GM12878 (cell line): ENCODE measurements at regions not wholly inside any gene's neighbourhood (a gene's known extent, or its start where the extent isn't known, plus 50 kb on each side); places are given as distances from the start of the nearest gene placed in this dataset.

ENCODE experiments used
- ATAC-seq: fragments of 200-7000 bp; cut with Tn5 transposase; 3 replicates; pipeline ENCODE4 v1.9.1; 2020; ENCODE audit warnings: mild to moderate bottlenecking, moderate library complexity
- BruUV-seq: library from RNA; stranded (reverse); fragments of 400-500 nt; replicated peaks from 2 replicates; lab custom pipeline; 2021; lab: Mats Ljungman, UMichigan
- CTCF ChIA-PET: fragments of 300-600 bp; sonication (Branson Sonifier 250); formaldehyde crosslinking; extraction: SDS; loops from one replicate; lab custom pipeline; 2021; ENCODE audit warnings: inconsistent platforms; lab: Yijun Ruan, JAX
- POLR2A ChIA-PET: fragments of 350-600 bp; formaldehyde crosslinking; extraction: SDS; loops from one replicate; lab custom pipeline; 2021; ENCODE audit warnings: inconsistent platforms; lab: Charles Lee
- RAD21 ChIA-PET: fragments of 300-600 bp; sonication (Branson Sonifier 250); formaldehyde crosslinking; loops from one replicate; lab custom pipeline; 2023; ENCODE audit warnings: antibody characterized with exemption; ENCODE audit not compliant: unreplicated experiment; lab: Charles Lee
- SMC1A ChIA-PET: fragments of 300-600 bp; sonication (Branson Sonifier 250); formaldehyde crosslinking; loops from one replicate; lab custom pipeline; 2023; ENCODE audit not compliant: unreplicated experiment, uncharacterized antibody; lab: Charles Lee
- DNase-seq: peaks from one replicate; pipeline ENCODE4 v3.0.0-alpha.2; 2011; ENCODE audit warnings: low read depth, low spot score
- FAIRE-seq: peaks from 3 replicates; lab custom pipeline; 2011; peaks lifted over from hg19 to GRCh38; lab: Jason Lieb, UNC
- H2AFZ ChIP-seq: 2 replicates; pipeline ENCODE4 v1.6.0; 2011; ENCODE audit warnings: low read depth, low read length, control low read depth; ENCODE audit not compliant: control insufficient read depth
- H3K27ac ChIP-seq: 2 replicates; pipeline ENCODE4 v1.5.1; 2011; ENCODE audit warnings: control low read depth; ENCODE audit not compliant: control insufficient read depth, insufficient read depth
- H3K27me3 ChIP-seq, 2 experiments: replicated peaks in 1 of 2; 2 replicates each; pipeline versions ENCODE4 v1.6.0 to v1.6.1; 2011; ENCODE audit warnings: low read length in 1 of 2; ENCODE audit not compliant: control insufficient read depth in 2 of 2, insufficient read depth in 2 of 2
- H3K36me3 ChIP-seq, 2 experiments: 2 replicates each; pipeline ENCODE4 v1.5.1; 2011; ENCODE audit warnings: low read length in 1 of 2; ENCODE audit not compliant: control insufficient read depth in 2 of 2, insufficient read depth in 2 of 2
- H3K4me1 ChIP-seq: 2 replicates; pipeline ENCODE4 v1.6.1; 2011; ENCODE audit warnings: mild to moderate bottlenecking, low read length, moderate library complexity, mixed read lengths; ENCODE audit not compliant: control insufficient read depth, insufficient read depth
- H3K4me2 ChIP-seq: 2 replicates; pipeline ENCODE4 v1.6.0; 2011; ENCODE audit warnings: control low read depth; ENCODE audit not compliant: control insufficient read depth, insufficient read depth
- H3K4me3 ChIP-seq: fragments of 200-600 bp; sonication (generic); 2 replicates; pipeline ENCODE4 v1.5.1; 2016
- H3K79me2 ChIP-seq: 2 replicates; pipeline ENCODE4 v1.6.0; 2011; ENCODE audit warnings: low read length; ENCODE audit not compliant: control insufficient read depth, insufficient read depth
- H3K9ac ChIP-seq: 2 replicates; pipeline ENCODE4 v1.8.0; 2011; ENCODE audit warnings: low read length, control low read depth, mixed read lengths; ENCODE audit not compliant: control insufficient read depth, insufficient read depth
- H3K9me3 ChIP-seq: replicated peaks from 3 replicates; pipeline ENCODE4 v1.5.1; 2011; ENCODE audit warnings: mild to moderate bottlenecking, low read length; ENCODE audit not compliant: control insufficient read depth, insufficient read depth
- H4K20me1 ChIP-seq: 2 replicates; pipeline ENCODE4 v1.6.0; 2011; ENCODE audit not compliant: control insufficient read depth, insufficient read depth
- BRCA1 ChIP-seq: IDR thresholded peaks from 2 replicates; pipeline ENCODE4 v1.6.1; 2011; ENCODE audit warnings: low read depth, low read length, improper control_type of control experiment
- CHD2 ChIP-seq: IDR thresholded peaks from 2 replicates; pipeline ENCODE4 v1.6.1; 2011; ENCODE audit warnings: low read depth, low read length, improper control_type of control experiment, borderline replicate concordance
- IKZF1 ChIP-seq: fragments of 450-650 bp; conservative IDR thresholded peaks from 2 replicates; pipeline ENCODE4 v1.6.1; 2017; ENCODE audit warnings: antibody characterized with exemption, mild to moderate bottlenecking
- NBN ChIP-seq: fragments of 450-650 bp; IDR thresholded peaks from 2 replicates; pipeline ENCODE4 v1.6.1; 2016
- NR2C2 ChIP-seq: IDR thresholded peaks from 2 replicates; pipeline ENCODE4 v1.6.1; 2011; ENCODE audit warnings: borderline replicate concordance, low read depth; ENCODE audit not compliant: control insufficient read depth, insufficient read length
- PAX8 ChIP-seq: fragments of 450-650 bp; IDR thresholded peaks from 2 replicates; pipeline ENCODE4 v1.6.1; 2017; ENCODE audit warnings: mild to moderate bottlenecking, moderate library complexity
- POLR2AphosphoS5 ChIP-seq: IDR thresholded peaks from 2 replicates; pipeline ENCODE4 v1.6.1; 2011; ENCODE audit warnings: mild to moderate bottlenecking, low read length, inconsistent platforms
- RBBP5 ChIP-seq: fragments of 200-600 bp; sonication (generic); conservative IDR thresholded peaks from 2 replicates; pipeline ENCODE4 v1.6.1; 2016
- SMAD5 ChIP-seq: IDR thresholded peaks from 2 replicates; pipeline ENCODE4 v1.6.1; 2016; ENCODE audit warnings: antibody characterized with exemption, low read depth
- SPI1 ChIP-seq: IDR thresholded peaks from 2 replicates; pipeline ENCODE4 v1.6.1; 2011; ENCODE audit warnings: low read depth, mild to moderate bottlenecking, low read length, moderate library complexity, borderline replicate concordance; ENCODE audit not compliant: insufficient read depth
- TAF1 ChIP-seq: IDR thresholded peaks from 2 replicates; pipeline ENCODE4 v1.6.1; 2011; ENCODE audit warnings: mild to moderate bottlenecking, low read depth, low read length, borderline replicate concordance
- ZNF274 ChIP-seq: IDR thresholded peaks from one replicate; pipeline ENCODE4 v1.8.0; 2011; ENCODE audit not compliant: insufficient read length, insufficient read depth
- WGBS: methylation state at CpG from one replicate; pipeline ENCODE4 v1.1.6; 2016; ENCODE audit warnings: low lambda C conversion rate; ENCODE audit not compliant: insufficient replicate concordance, insufficient coverage; ENCODE audit errors: missing lambda C conversion rate; 5-methylcytosine and 5-hydroxymethylcytosine counted together
- in situ Hi-C: fragments of 300-500 bp; cut with MboI; formaldehyde crosslinking; loops from 9 replicates; pipeline ENCODE4 v1.14.3; 2018; ENCODE audit warnings: mixed read lengths
- intact Hi-C: fragments of 100-400 bp; cut with micrococcal nuclease; formaldehyde crosslinking; loops from one replicate; pipeline ENCODE4 v1.14.2; 2022; ENCODE audit not compliant: unreplicated experiment
- TF ChIP-seq, protein P1 (sequence below): fragments of 450-650 bp; IDR thresholded peaks from 2 replicates; pipeline ENCODE4 v1.6.1; 2017; ENCODE audit warnings: mild to moderate bottlenecking
- TF ChIP-seq, protein P2 (sequence below): fragments of 450-650 bp; IDR thresholded peaks from 2 replicates; pipeline ENCODE4 v1.6.1; 2016; ENCODE audit warnings: mild to moderate bottlenecking
- TF ChIP-seq, protein P3 (sequence below): fragments of 450-650 bp; conservative IDR thresholded peaks from 2 replicates; pipeline ENCODE4 v1.6.1; 2017; ENCODE audit warnings: mild to moderate bottlenecking, moderate library complexity

DNA sequence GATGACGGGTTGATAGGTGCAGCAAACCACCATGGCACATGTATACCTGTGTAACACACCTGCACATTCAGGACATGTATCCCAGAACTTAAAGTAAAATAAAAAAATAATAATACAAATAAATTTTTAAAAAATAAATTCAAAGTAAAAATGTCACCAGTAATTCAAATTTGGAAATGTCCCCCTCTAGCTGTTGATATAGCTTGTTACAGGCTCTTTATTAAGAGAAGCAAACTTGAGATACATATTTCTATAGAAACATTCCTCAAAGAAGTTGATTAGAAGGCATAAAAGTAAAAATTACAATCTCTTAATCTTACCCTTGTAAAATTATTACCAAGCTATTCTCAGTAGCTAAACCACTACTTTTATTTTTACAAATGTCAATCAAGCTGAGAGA lies 1397.0 kb downstream of the FAM133A start:
- H3K9ac ChIP-seq: no peak overlapping the region
- H4K20me1 ChIP-seq: no peaks in the 10 kb centered on the region
- no peak for TF ChIP-seq PAX8
- no peak for TF ChIP-seq CHD2
- no peak for TF ChIP-seq TAF1
- TF ChIP-seq, protein P1, sequence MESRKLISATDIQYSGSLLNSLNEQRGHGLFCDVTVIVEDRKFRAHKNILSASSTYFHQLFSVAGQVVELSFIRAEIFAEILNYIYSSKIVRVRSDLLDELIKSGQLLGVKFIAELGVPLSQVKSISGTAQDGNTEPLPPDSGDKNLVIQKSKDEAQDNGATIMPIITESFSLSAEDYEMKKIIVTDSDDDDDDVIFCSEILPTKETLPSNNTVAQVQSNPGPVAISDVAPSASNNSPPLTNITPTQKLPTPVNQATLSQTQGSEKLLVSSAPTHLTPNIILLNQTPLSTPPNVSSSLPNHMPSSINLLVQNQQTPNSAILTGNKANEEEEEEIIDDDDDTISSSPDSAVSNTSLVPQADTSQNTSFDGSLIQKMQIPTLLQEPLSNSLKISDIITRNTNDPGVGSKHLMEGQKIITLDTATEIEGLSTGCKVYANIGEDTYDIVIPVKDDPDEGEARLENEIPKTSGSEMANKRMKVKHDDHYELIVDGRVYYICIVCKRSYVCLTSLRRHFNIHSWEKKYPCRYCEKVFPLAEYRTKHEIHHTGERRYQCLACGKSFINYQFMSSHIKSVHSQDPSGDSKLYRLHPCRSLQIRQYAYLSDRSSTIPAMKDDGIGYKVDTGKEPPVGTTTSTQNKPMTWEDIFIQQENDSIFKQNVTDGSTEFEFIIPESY: no peak
- TF ChIP-seq, protein P2, sequence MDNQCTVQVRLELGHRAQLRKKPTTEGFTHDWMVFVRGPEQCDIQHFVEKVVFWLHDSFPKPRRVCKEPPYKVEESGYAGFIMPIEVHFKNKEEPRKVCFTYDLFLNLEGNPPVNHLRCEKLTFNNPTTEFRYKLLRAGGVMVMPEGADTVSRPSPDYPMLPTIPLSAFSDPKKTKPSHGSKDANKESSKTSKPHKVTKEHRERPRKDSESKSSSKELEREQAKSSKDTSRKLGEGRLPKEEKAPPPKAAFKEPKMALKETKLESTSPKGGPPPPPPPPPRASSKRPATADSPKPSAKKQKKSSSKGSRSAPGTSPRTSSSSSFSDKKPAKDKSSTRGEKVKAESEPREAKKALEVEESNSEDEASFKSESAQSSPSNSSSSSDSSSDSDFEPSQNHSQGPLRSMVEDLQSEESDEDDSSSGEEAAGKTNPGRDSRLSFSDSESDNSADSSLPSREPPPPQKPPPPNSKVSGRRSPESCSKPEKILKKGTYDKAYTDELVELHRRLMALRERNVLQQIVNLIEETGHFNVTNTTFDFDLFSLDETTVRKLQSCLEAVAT: no peak
- TF ChIP-seq NBN: no peak
- no peak for TF ChIP-seq SMAD5
- TF ChIP-seq NR2C2: no peak
- TF ChIP-seq, protein P3, sequence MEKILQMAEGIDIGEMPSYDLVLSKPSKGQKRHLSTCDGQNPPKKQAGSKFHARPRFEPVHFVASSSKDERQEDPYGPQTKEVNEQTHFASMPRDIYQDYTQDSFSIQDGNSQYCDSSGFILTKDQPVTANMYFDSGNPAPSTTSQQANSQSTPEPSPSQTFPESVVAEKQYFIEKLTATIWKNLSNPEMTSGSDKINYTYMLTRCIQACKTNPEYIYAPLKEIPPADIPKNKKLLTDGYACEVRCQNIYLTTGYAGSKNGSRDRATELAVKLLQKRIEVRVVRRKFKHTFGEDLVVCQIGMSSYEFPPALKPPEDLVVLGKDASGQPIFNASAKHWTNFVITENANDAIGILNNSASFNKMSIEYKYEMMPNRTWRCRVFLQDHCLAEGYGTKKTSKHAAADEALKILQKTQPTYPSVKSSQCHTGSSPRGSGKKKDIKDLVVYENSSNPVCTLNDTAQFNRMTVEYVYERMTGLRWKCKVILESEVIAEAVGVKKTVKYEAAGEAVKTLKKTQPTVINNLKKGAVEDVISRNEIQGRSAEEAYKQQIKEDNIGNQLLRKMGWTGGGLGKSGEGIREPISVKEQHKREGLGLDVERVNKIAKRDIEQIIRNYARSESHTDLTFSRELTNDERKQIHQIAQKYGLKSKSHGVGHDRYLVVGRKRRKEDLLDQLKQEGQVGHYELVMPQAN: no peak
- no peak for TF ChIP-seq RBBP5
- TF ChIP-seq BRCA1: no peak
- no peak for TF ChIP-seq IKZF1
- no peak for TF ChIP-seq SPI1
- no peak for TF ChIP-seq POLR2AphosphoS5
- TF ChIP-seq ZNF274: no peak
- H3K36me3 ChIP-seq: no peaks in the 10 kb centered on the region
- ChIA-PET RAD21 (interaction anchor here (0.7 to 3.8 kb wide), 8 partner anchors 11 to 1194 kb away, joined by 3 to 34 read pairs (median 3); no protein-coding TSS in a partner anchor), SMC1A (interaction anchor here (0.7 to 8.0 kb wide), 10 partner anchors 10 to 247 kb away, joined by 3 to 54 read pairs (median 4); no protein-coding TSS in a partner anchor), POLR2A (interaction anchor here (1.5 kb wide), 1 partner anchor 10 kb away, joined by 7 read pairs; no protein-coding TSS in a partner anchor), CTCF (interaction anchor here (0.7 to 4.7 kb wide), 15 partner anchors 9 to 240 kb away, joined by 3 to 44 read pairs (median 5); no protein-coding TSS in a partner anchor)
- intact Hi-C loops (loop anchor here (10.0 kb wide), 1 partner anchor 1196 kb away; no protein-coding TSS in a partner anchor), in situ Hi-C loops (loop anchor here (10.0 kb wide), 2 partner anchors 236 to 1196 kb away; no protein-coding TSS in a partner anchor)
- H3K9me3 ChIP-seq: no peaks in the 10 kb centered on the region
- no peak for DNase-seq
- no peaks in the 10 kb centered on the region for H3K4me1 ChIP-seq
- FAIRE-seq: no peak
- BruUV-seq: no TSS peak
- no peaks in the 10 kb centered on the region for H3K79me2 ChIP-seq
- ATAC-seq: no peak
- H3K27me3 ChIP-seq: no peaks in the 10 kb centered on the region
- no peak overlapping the region for H3K4me3 ChIP-seq
- no peak overlapping the region for H2AFZ ChIP-seq
- no peak overlapping the region for H3K4me2 ChIP-seq
- WGBS: 47% methylated on average over 1 of the region's 1 CpG
- H3K27ac ChIP-seq: no peak overlapping the region
